ENCODE measurements at regions not wholly inside any gene's neighbourhood (a gene's known extent, or its start where the extent isn't known, plus 50 kb on each side); places are given as distances from the start of the nearest gene placed in this dataset.

DNA sequence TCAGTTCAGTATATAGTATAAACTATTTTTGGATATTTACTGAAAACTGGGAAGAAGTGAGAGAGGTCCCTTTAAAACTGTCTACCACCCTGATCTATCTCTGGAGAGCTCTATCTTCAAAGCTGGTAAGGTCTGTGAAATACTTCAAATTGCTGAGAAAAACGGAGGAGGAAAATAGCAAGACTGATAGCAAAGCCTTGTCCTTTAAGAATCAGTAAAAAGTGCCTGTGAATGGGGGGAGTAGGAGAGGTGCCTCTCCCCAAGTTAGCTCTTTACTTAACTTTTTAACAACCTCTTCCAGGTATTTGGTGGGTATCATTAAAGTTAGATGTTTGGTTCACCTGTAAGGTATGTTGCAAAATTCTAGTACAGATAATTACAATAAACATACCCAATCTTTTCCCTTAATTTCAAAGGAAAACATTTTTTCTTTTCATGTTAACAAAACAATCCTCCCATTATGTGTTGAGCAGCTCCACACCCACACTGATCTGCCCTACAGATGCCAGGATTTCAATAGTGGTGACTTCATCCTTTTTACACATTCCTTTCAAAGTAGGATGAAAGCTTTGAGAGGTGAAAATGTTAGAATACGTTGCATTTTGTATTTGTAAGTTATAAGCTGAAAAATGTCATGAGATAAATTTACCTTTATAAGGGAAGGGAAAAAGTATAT, 149.2 kb downstream of the CRPPA start:
- TF ChIP-seq POLR2A (IDR thresholded peaks at IDR 0.05), result no peak
- TF ChIP-seq, protein P1, sequence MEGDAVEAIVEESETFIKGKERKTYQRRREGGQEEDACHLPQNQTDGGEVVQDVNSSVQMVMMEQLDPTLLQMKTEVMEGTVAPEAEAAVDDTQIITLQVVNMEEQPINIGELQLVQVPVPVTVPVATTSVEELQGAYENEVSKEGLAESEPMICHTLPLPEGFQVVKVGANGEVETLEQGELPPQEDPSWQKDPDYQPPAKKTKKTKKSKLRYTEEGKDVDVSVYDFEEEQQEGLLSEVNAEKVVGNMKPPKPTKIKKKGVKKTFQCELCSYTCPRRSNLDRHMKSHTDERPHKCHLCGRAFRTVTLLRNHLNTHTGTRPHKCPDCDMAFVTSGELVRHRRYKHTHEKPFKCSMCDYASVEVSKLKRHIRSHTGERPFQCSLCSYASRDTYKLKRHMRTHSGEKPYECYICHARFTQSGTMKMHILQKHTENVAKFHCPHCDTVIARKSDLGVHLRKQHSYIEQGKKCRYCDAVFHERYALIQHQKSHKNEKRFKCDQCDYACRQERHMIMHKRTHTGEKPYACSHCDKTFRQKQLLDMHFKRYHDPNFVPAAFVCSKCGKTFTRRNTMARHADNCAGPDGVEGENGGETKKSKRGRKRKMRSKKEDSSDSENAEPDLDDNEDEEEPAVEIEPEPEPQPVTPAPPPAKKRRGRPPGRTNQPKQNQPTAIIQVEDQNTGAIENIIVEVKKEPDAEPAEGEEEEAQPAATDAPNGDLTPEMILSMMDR (IDR thresholded peaks at IDR 0.05 in 4 of 5, conservative IDR thresholded peaks at IDR 0.05 in 1 of 5), result no peak
